HL-60 (cell line): ENCODE measurements at regions not wholly inside any gene's neighbourhood (a gene's known extent, or its start where the extent isn't known, plus 50 kb on each side); places are given as distances from the start of the nearest gene placed in this dataset.

Source experiments
- GABPA ChIP-seq: IDR thresholded peaks from 2 replicates; pipeline ENCODE4 v1.6.1; 2012; ENCODE audit warnings: low read depth
- TF ChIP-seq, protein P1 (sequence below): IDR thresholded peaks from one replicate; pipeline ENCODE4 v1.5.1; 2011; ENCODE audit warnings: low read length, control low read depth, inconsistent platforms; ENCODE audit not compliant: insufficient read depth
- TF ChIP-seq, protein P2 (sequence below): IDR thresholded peaks from 2 replicates; pipeline ENCODE4 v1.6.1; 2012; ENCODE audit warnings: low read depth; ENCODE audit not compliant: insufficient replicate concordance

- no peak for TF ChIP-seq GABPA
- TF ChIP-seq, protein P1, sequence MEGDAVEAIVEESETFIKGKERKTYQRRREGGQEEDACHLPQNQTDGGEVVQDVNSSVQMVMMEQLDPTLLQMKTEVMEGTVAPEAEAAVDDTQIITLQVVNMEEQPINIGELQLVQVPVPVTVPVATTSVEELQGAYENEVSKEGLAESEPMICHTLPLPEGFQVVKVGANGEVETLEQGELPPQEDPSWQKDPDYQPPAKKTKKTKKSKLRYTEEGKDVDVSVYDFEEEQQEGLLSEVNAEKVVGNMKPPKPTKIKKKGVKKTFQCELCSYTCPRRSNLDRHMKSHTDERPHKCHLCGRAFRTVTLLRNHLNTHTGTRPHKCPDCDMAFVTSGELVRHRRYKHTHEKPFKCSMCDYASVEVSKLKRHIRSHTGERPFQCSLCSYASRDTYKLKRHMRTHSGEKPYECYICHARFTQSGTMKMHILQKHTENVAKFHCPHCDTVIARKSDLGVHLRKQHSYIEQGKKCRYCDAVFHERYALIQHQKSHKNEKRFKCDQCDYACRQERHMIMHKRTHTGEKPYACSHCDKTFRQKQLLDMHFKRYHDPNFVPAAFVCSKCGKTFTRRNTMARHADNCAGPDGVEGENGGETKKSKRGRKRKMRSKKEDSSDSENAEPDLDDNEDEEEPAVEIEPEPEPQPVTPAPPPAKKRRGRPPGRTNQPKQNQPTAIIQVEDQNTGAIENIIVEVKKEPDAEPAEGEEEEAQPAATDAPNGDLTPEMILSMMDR: no peak
- TF ChIP-seq, protein P2, sequence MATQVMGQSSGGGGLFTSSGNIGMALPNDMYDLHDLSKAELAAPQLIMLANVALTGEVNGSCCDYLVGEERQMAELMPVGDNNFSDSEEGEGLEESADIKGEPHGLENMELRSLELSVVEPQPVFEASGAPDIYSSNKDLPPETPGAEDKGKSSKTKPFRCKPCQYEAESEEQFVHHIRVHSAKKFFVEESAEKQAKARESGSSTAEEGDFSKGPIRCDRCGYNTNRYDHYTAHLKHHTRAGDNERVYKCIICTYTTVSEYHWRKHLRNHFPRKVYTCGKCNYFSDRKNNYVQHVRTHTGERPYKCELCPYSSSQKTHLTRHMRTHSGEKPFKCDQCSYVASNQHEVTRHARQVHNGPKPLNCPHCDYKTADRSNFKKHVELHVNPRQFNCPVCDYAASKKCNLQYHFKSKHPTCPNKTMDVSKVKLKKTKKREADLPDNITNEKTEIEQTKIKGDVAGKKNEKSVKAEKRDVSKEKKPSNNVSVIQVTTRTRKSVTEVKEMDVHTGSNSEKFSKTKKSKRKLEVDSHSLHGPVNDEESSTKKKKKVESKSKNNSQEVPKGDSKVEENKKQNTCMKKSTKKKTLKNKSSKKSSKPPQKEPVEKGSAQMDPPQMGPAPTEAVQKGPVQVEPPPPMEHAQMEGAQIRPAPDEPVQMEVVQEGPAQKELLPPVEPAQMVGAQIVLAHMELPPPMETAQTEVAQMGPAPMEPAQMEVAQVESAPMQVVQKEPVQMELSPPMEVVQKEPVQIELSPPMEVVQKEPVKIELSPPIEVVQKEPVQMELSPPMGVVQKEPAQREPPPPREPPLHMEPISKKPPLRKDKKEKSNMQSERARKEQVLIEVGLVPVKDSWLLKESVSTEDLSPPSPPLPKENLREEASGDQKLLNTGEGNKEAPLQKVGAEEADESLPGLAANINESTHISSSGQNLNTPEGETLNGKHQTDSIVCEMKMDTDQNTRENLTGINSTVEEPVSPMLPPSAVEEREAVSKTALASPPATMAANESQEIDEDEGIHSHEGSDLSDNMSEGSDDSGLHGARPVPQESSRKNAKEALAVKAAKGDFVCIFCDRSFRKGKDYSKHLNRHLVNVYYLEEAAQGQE: no peak
These were observed 69.4 kb downstream of the NRN1 start for GRCh38 chr6:5937169-5937909.
